SK-N-MC (cell line): ENCODE measurements at regions not wholly inside any gene's neighbourhood (a gene's known extent, or its start where the extent isn't known, plus 50 kb on each side); places are given as distances from the start of the nearest gene placed in this dataset.
"Not testable (repeated sequence)": the region's sequence is repeated elsewhere in the genome, so short reads cannot be mapped to it uniquely, and the experiment has no call there.

ENCODE experiments used
- DNase-seq: peaks from one replicate; pipeline ENCODE4 v3.0.0-alpha.2; 2011; ENCODE audit warnings: low read depth, low spot score
- H3K27ac ChIP-seq: fragments of 200-600 bp; sonication (generic); 2 replicates; pipeline ENCODE4 v1.5.1; 2016; ENCODE audit warnings: mixed run types
- H3K36me3 ChIP-seq: fragments of 200-600 bp; sonication (generic); 2 replicates; pipeline ENCODE4 v1.6.1; 2017; ENCODE audit warnings: antibody characterized with exemption, low read length, mixed read lengths; ENCODE audit not compliant: insufficient read depth
- H3K4me3 ChIP-seq: fragments of 200-600 bp; sonication (generic); 2 replicates; pipeline ENCODE4 v1.5.1; 2016
- H3K9ac ChIP-seq: fragments of 200-600 bp; sonication (generic); 2 replicates; pipeline ENCODE4 v1.8.0; 2017; ENCODE audit warnings: mixed run types, mixed read lengths; ENCODE audit not compliant: insufficient read length
- H3K9me3 ChIP-seq: fragments of 200-600 bp; sonication (generic); 2 replicates; pipeline ENCODE4 v1.6.1; 2017; ENCODE audit warnings: low read depth, mild to moderate bottlenecking, antibody characterized with exemption, low read length, moderate library complexity, mixed read lengths
- EZH2 ChIP-seq: fragments of 200-600 bp; sonication (generic); IDR thresholded peaks from one replicate; pipeline ENCODE4 v1.6.1; 2017; ENCODE audit warnings: antibody characterized with exemption
- FOXP2 ChIP-seq: optimal IDR thresholded peaks from 2 replicates; pipeline ENCODE3; 2011; ENCODE audit warnings: mild to moderate bottlenecking, moderate library complexity; ENCODE audit not compliant: insufficient read depth; ENCODE audit errors: extremely low read length, control extremely low read depth
- POLR2AphosphoS5 ChIP-seq: IDR thresholded peaks from 2 replicates; pipeline ENCODE4 v1.6.1; 2012; ENCODE audit warnings: mild to moderate bottlenecking, low read depth, low read length, borderline replicate concordance

DNA sequence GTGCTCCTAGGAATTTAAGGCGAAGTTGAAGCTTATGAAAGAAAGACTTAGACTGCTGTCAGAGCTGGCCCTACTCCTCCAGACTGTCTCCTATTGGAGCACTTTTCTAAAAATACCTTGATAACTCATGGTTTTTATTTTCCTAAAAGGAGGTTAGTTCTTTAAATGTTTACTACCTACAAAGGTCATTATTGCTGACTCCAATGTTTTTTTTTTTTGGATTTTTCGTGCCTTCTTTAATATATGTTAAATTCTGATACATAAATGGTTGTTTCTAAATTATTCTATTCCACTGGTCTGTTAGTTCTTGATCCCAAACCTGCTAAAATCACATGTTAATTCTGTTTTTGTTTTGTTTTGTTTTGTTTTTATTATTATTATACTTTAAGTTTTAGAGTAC, 227.6 kb upstream of the FTMT start:
- Histone ChIP-seq H3K9me3 (no peaks in the 10 kb centered on the region), H3K9ac (no peak overlapping the region), H3K4me3 (no peak overlapping the region), H3K36me3 (no peaks in the 10 kb centered on the region), H3K27ac (no peak overlapping the region)
- DNase-seq, result no peak
- TF ChIP-seq POLR2AphosphoS5, result no peak

DNA sequence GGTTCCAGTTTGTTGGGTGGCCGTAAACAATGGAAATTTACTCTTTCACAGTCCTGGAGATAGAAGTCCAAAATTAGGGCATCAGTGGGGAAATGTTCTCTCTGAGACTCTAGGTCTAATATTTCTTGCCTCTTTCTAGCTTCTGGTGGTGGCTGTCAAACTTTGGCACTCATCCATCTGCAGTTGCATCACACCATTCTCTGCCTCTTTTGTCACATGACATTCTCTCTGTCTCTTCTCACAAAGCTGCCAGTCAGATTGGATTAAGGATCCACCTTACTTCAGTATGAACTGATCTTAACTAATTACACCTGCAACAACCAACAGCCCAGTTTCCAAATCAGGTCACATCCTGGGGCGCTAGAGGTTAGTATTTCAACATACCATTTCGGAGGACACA, 222.9 kb upstream of the FTMT start:
- Histone ChIP-seq H3K9ac (no peak overlapping the region), H3K27ac (no peak overlapping the region), H3K4me3 (no peak overlapping the region), H3K36me3 (no peaks in the 10 kb centered on the region), H3K9me3 (no peaks in the 10 kb centered on the region)
- TF ChIP-seq EZH2, result no peak
- TF ChIP-seq POLR2AphosphoS5, result no peak
- TF ChIP-seq FOXP2, result no peak
- DNase-seq, result no peak

DNA sequence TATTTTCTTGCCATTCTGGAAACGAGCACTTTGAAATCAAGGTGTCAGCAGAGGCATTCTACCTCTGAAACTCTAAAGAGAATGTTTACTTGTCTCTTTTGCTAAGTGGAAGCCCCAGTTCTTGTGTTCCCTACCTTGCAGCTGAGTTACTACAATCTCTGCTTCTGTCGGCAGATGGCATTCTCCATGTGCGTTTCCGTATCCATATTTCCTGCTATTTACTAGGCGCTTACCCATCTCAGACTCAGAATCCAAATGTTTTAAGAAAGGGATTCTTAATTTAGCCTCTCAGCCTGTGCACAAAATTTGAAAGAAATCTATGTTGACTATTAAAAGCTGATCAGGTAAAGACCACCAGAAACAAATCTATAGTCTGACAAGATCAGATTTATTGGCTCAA, 221.3 kb upstream of the FTMT start:
- DNase-seq, result no peak
- TF ChIP-seq FOXP2 (no peak), EZH2 (no peak), POLR2AphosphoS5 (no peak)
- Histone ChIP-seq H3K9me3 (no peaks in the 10 kb centered on the region), H3K9ac (no peak overlapping the region), H3K27ac (no peak overlapping the region), H3K4me3 (no peak overlapping the region), H3K36me3 (no peaks in the 10 kb centered on the region)

DNA sequence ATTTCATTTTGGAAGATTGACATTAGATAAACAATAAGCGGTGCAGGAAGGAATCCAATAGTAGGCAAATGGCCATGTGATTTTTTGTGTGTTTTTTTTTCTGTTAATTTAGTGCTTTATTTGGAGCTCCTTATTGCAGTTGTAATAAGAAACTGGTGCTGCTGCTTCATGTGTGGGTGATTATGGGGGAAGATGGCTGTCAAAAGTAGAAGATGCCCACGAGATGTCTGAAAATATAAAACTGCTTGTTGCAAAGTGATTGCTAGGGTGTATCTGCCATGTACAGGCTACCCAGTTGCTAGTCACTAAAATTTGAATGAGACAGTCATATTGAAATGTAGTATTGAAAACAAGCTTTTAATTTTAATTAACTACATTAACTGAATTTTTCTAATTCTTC, 216.7 kb upstream of the FTMT start:
- TF ChIP-seq EZH2 (no peak), FOXP2 (no peak), POLR2AphosphoS5 (no peak)
- Histone ChIP-seq H3K4me3 (no peak overlapping the region), H3K9ac (no peak overlapping the region), H3K27ac (no peak overlapping the region), H3K36me3 (no peaks in the 10 kb centered on the region), H3K9me3 (no peaks in the 10 kb centered on the region)
- no peak for DNase-seq

DNA sequence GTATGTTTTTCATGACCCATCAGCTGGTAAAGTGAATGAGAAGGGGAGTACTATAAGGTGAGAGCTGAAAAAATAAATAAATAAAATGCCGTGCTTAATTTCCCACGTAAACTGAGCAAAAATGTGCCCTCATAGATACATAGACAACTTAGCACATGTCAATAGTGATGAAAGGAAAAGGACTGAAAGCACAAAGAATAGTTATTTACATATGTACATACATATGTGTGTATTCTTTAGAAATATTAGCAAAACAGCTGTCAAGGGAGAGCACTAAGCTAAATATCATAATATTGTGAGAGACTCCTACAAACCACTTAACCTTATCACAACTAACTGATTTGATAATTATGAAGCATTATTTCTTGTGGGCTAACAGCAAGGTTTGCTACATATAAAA, 213.6 kb upstream of the FTMT start:
- Histone ChIP-seq H3K36me3 (no peaks in the 10 kb centered on the region), H3K9ac (no peak overlapping the region), H3K4me3 (no peak overlapping the region), H3K27ac (no peak overlapping the region), H3K9me3 (no peaks in the 10 kb centered on the region)
- TF ChIP-seq FOXP2 (no peak), POLR2AphosphoS5 (no peak), EZH2 (no peak)
- no peak for DNase-seq

DNA sequence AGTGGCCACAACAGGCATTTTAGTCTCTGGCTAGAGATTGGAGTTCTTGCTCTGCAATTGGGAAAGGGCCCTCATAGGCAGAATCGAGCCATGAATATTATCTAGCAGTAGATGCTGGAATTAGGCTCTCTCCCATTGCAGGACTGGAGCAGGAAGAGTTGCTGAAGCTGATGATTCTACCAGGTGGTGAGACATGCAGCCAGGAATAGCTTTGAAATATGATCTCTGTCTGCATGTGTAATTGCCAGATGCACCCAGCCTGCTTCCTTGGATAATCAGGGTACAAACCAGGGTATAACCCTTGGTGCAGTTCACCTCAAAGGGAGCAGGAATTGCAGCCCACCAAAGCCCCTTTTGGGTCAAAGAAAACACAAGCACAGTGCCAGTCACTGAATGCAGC, 211.4 kb upstream of the FTMT start:
- Histone ChIP-seq H3K9me3 (no peaks in the 10 kb centered on the region), H3K27ac (no peak overlapping the region), H3K9ac (no peak overlapping the region), H3K4me3 (no peak overlapping the region), H3K36me3 (no peaks in the 10 kb centered on the region)
- TF ChIP-seq POLR2AphosphoS5, result no peak
- DNase-seq, result no peak

DNA sequence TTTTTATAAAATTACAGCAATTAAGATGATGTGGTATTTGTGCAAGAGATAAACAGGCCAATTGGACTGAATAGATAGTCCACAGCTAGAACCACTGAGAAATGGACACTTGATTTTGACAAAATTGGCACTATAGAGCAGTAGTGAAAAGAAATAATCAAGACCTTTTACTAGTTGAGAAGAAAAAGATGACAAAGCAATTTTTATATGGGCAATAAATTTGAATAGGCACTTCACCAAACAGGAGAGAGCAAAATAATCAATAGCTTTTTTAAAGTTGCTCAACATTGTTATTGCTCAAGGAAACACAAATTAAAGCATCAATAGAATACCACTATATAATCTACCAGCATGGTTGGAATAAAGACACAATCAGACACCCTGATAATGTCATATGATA, 193.5 kb upstream of the FTMT start:
- no peak for TF ChIP-seq EZH2
- TF ChIP-seq FOXP2, result no peak
- TF ChIP-seq POLR2AphosphoS5, result no peak

DNA sequence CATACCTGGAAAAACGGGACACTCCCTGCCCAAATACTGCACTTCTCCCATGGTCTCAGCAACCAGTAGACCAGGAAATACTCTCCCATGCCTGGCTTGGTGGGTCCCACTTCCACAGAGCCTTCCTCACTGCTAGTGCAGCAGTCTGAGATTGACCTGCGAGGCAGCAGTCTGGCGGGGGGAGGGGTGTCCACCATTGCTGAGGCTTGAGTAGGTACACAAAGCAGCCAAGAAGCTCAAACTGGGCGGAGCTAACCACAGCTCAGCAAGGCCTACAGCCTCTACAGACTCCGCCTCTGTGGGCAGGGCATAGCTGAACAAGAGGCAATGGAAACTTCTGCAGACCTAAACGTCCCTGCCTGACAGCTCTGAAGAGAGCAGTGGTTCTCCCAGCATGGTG, 191.5 kb upstream of the FTMT start:
- Histone ChIP-seq H3K4me3 (no peak overlapping the region), H3K9me3 (no peaks in the 10 kb centered on the region), H3K27ac (no peak overlapping the region), H3K36me3 (no peaks in the 10 kb centered on the region), H3K9ac (no peak overlapping the region)
- no peak for TF ChIP-seq EZH2
- no peak for TF ChIP-seq FOXP2
- TF ChIP-seq POLR2AphosphoS5, result no peak
- DNase-seq, result no peak

More for the DNA sequence above, 193.5 kb upstream of the FTMT start:
- no peak for DNase-seq
- Histone ChIP-seq H3K9ac (no peak overlapping the region), H3K36me3 (no peaks in the 10 kb centered on the region), H3K4me3 (no peak overlapping the region), H3K9me3 (no peaks in the 10 kb centered on the region), H3K27ac (no peak overlapping the region)

DNA sequence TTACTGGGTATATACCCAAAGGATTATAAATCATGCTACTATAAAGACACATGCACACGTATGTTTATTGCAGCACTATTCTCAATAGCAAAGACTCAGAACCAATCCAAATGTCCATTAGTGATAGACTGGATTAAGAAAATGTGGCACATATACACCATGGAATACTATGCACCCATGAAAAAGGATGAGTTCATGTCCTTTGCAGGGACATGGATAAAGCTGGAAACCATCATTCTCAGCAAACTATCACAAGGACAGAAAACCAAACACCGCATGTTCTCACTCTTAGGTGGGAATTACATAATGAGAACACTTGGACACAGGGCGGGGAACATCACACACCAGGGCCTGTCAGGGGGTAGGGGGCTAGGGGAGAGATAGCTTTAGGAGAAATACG, 186.1 kb upstream of the FTMT start:
- not testable (repeated sequence) for DNase-seq, H3K36me3 ChIP-seq, H3K4me3 ChIP-seq, H3K27ac ChIP-seq, H3K9ac ChIP-seq, H3K9me3 ChIP-seq

DNA sequence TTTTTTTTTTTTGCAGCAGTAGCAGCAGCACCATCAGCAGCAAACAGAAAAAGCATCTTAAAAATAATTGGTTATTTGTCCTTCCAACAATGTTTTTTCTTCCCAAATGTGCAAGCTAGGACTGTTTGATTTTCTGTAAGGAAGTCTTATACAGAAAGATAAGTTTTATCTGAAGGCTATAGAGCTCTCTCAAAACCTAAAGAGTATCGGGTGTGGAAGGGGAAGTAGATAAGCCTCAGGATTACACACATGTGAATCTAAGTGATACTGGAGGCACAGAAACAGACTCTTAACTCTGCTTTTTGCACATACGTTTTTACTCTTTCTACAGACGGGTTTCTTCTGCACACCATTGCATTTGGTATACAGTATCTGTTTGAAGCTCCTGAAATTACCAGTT, 184.4 kb upstream of the FTMT start:
- TF ChIP-seq FOXP2, result no peak
- Histone ChIP-seq H3K36me3 (no peaks in the 10 kb centered on the region), H3K9ac (no peak overlapping the region), H3K9me3 (no peaks in the 10 kb centered on the region), H3K27ac (no peak overlapping the region), H3K4me3 (no peak overlapping the region)
- no peak for DNase-seq
